NCI-H146 (cell line): ENCODE measurements at regions not wholly inside any gene's neighbourhood (a gene's known extent, or its start where the extent isn't known, plus 50 kb on each side); places are given as distances from the start of the nearest gene placed in this dataset.

Source experiments
- DNase-seq: peaks from one replicate; lab custom pipeline; 2025; lab: John Stamatoyannopoulos, UW

- DNase-seq = no peak
These were observed 504.7 kb downstream of the SOX2 start for GRCh38 chr3:182216311-182216970.

GRCh38 chr3:182220013-182220412, 508.3 kb downstream of the SOX2 start:
- no peak for DNase-seq

DNA sequence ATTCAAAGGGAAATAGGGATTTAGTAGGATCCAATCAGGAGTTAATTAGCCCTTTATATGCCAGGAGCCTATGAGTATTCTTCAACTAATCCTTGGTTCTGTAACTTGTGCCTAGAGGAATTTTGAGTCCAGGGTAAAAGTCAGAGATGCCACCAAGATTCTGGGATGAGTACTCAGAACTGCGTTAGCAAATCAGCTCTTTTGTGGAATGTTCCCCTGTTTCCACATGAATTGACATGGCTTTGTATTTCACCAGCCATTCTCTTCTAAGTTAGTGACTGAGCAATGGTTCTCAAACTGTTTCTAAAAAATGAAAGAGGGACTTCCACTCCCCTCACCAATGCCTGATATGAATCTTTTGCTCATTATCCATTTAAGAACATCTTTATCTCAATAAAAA, 508.7 kb downstream of the SOX2 start:
- no peak for DNase-seq

DNA sequence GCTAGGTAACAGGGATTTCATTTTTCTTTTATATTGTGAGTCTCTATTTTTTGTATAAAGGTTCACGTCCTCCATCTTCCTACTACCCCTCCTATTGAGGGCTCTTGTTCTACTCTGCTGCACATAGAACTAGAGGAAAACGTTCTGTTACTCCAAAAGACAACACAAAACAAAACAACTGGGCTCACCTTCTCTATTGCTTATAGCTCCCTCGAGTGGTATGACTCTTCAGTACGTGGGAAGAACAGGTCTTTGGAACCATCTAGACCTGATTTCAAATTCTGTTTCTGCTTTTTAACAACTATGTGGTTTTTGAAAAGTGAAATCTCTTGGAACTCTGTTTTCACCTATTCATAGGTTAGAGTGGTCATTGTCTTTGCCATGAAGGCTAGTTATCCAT, 515.3 kb downstream of the SOX2 start:
- no peak for DNase-seq

DNA sequence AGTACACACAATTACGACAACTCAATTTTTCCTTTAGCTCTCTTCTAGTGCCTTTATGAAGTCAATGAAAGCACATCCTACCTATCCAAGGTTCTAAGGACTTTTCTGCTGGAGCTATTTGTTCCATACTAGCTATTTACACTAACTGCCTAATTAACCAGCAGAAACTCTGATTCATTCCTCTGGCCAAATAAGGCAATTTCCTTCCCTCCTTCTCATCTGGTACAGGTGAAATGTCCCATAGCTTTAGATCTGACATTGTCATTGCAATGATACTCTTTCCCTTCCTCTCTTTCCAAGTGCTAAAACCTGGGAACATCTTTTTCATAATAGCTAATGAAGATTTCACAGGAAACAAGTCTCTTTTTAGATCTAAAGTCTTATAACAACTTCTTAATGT, 521.7 kb downstream of the SOX2 start:
- DNase-seq = no peak

DNA sequence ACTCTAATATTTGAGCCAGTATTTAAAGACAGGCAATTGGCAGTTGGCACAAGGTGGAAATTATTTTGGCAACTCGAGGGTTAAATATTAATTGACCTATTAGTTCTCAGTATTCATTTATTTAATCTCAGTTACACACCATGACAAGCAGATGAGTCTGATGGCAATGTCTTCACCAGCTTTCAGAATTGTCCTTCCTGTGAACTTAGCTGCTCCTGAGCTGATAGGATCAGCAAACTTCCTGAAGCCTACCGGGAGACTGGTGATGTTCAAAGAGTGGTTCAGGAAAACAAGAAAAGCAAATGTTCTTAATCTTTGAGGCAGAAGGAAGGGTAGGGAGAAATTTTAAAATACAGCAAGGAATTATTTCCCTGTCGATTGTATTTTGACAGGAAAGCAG, 522.2 kb downstream of the SOX2 start:
- DNase-seq = no peak

GRCh38 chr3:182234881-182235280, 523.2 kb downstream of the SOX2 start:
- DNase-seq = no peak

GRCh38 chr3:182235504-182235903, 523.8 kb downstream of the SOX2 start:
- no peak for DNase-seq

GRCh38 chr3:182238126-182238525, 526.4 kb downstream of the SOX2 start:
- no peak for DNase-seq

- no peak for DNase-seq
These were observed 527.6 kb downstream of the SOX2 start for GRCh38 chr3:182239316-182239715.

DNA sequence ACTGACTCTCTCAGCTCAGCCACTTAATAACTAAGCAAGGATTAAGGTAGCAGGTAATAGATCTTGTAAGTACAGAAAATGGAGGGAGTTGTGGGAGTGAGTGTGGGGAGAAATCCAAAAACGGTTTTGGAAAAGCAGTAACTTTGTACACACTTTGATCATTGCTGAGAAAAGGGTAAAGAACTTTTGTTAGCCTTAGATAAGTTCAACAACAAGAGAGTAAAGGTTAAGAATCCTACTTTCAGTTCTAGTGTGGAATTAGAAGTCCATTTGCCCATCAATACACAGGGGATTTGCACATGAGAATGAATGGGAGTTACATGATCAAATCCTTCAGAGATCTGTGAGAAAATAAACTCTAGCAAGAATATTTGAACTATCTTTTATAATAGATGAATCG, 528.7 kb downstream of the SOX2 start:
- DNase-seq = no peak

GRCh38 chr3:182241196-182241765, 529.6 kb downstream of the SOX2 start:
- no peak for DNase-seq

DNA sequence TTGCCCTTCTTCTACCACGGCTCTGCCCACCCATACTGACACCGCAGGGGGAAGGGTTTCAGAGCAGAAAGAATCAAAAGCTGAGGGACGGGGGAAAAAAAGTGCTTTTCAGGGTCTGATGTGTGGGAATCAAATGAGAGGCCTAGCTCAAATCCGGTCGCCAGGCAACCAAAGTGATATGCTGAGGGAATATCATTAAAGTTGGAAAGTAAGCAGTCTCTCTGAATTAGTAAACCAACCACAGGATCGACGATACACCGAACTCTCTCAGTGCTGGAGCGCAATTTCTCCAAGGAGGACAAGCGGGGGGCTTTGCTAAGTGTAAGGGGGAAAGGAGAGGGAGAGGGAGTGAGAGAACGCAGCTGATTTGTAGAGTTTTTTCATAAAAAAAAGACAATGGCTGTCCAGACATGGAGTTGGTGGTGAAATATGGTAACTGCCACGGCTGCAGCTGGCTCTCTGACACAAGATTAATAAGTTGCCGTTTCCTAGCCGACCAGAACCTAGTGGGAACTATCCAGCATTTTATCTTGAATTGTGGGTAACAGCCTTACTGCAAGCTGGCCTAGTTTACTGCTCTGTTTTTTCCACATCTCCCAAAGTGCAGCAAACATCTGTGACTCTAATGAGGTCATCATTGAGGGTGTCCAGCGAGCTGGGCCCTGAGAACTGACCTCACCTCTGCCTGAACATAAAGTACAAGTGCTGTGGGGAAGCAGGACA, 530.2 kb downstream of the SOX2 start:
- DNase-seq = no peak

- no peak for DNase-seq
These were observed 530.8 kb downstream of the SOX2 start for GRCh38 chr3:182242489-182242942.

- no peak for DNase-seq
These were observed 531.9 kb downstream of the SOX2 start for GRCh38 chr3:182243625-182244024.

DNA sequence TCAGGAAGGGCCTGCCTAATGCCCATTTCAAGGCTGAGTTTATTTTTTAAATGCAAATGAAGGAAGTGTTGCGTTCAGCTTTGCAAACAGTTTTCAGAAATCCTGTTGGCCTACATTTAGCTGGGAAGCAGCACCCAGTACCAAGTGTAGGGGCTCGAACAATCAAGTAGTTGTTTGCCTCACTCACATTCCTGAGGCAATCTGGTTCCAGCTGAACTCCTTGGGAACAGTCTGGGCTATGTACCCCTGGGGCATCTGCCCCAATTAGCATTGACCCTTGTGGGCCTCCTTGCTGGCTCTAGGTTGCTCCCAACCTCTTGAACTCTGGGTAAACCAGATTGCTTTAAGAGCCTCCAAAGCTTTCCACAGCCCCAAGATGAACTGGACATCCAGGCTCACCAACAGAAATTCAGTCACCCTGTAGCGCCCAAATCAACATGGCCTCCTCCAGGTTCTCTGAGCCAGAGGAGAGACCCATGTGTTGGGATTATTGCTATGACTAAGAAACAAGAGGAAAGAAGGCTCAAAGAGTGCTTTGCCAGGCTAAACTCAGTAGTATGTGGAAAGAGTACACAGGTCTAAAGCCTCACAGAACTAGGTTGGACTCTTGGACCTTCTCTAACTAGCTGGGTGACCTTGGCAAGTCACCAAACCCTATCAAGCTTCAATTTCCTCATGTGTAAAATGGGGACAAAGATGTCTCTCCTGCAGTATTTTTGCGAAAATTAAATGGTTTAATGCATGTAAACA, 532.7 kb downstream of the SOX2 start:
- DNase-seq = no peak

DNA sequence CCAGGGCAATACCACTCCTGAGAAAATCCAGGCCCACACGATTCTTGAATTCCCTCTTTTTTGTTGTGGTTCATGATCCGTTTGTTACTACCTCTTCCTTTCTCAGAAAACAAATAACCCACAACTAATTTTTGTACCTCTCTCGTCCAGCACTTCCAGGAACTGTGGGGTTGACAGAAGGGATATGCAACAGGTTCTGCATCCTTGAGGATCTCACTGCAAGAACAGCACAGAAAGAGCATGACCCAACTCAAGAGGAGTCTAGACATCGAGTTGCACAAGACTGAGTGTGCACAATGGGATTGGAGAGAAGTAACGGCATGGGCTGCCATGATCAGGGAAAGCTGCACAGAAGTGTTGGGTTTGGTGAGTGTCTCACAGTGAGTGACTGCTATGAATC, 533.3 kb downstream of the SOX2 start:
- DNase-seq = no peak

- DNase-seq = no peak
These were observed 535.1 kb downstream of the SOX2 start for GRCh38 chr3:182246870-182247269.

GRCh38 chr3:182248349-182248880, 536.7 kb downstream of the SOX2 start:
- DNase-seq = peak; percentile 39

- DNase-seq = no peak
These were observed 540.5 kb upstream of the ATP11B start for GRCh38 chr3:182252802-182253201.

GRCh38 chr3:182255158-182255557, 538.1 kb upstream of the ATP11B start:
- no peak for DNase-seq

DNA sequence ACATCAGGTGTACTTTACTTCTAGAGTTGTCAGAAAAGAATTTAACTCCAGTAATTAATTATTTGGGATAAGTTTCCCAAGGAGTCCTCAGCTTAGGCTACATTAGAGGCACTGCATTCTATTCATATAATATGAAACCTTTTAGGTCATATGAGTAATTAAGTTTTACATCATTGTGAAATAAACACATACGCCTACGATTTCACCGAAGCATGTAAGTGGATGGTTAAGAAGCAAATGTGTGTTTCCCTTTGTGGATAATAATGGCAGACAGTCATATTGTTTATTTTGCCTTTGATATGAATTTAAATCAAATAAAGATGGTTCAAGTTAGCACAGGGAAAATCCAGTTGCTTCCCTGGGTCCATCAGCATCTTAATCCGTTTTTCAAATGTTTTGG, 535.9 kb upstream of the ATP11B start:
- DNase-seq = no peak
